Testis (tissue), 2 donors: ENCODE measurements at regions not wholly inside any gene's neighbourhood (a gene's known extent, or its start where the extent isn't known, plus 50 kb on each side); places are given as distances from the start of the nearest gene placed in this dataset.

Experiments used
- DNase-seq: peaks from one replicate; pipeline ENCODE4 v3.0.0-alpha.2; 2019
- H3K27ac ChIP-seq, 2 donors: fragments of 200-600 bp; sonication (generic); one replicate each; pipeline ENCODE4 v1.5.1; 2019
- H3K27me3 ChIP-seq: fragments of 200-600 bp; sonication (generic); one replicate; pipeline ENCODE4 v1.5.1; 2019
- H3K36me3 ChIP-seq: fragments of 200-600 bp; sonication (generic); one replicate; pipeline ENCODE4 v1.5.1; 2017; ENCODE audit warnings: low read depth; ENCODE audit errors: missing control alignments
- H3K4me1 ChIP-seq: fragments of 200-600 bp; sonication (generic); one replicate; pipeline ENCODE4 v1.5.1; 2019
- H3K4me3 ChIP-seq, 2 donors: fragments of 200-600 bp; sonication (generic); one replicate each; pipeline ENCODE4 v1.5.1; 2017 to 2019
- H3K9me3 ChIP-seq: fragments of 200-600 bp; sonication (generic); one replicate; pipeline ENCODE4 v1.5.1; 2017
- POLR2A ChIP-seq: fragments of 450-650 bp; IDR thresholded peaks from one replicate; pipeline ENCODE4 v1.6.1; 2017; ENCODE audit warnings: antibody characterized with exemption, mild to moderate bottlenecking, moderate library complexity
- WGBS, 2 donors: methylation state at CpG; one replicate each; pipeline ENCODE4 v1.1.5; 2018; 5-methylcytosine and 5-hydroxymethylcytosine counted together
- intact Hi-C: fragments of 100-400 bp; cut with DNase I; formaldehyde crosslinking; loops from one replicate; pipeline ENCODE4 v1.15.1; 2023; ENCODE audit warnings: low total_unique reads
- TF ChIP-seq, protein P1 (sequence below), 3 experiments: fragments of 450-650 bp in 2 of 3; fragments of 200-600 bp in 1 of 3; sonication (generic) in 1 of 3; IDR thresholded peaks; one replicate each; pipeline ENCODE4 v1.5.1; 2016 to 2019; ENCODE audit warnings: antibody characterized with exemption in 3 of 3, mild to moderate bottlenecking in 2 of 3, moderate library complexity in 1 of 3

DNA sequence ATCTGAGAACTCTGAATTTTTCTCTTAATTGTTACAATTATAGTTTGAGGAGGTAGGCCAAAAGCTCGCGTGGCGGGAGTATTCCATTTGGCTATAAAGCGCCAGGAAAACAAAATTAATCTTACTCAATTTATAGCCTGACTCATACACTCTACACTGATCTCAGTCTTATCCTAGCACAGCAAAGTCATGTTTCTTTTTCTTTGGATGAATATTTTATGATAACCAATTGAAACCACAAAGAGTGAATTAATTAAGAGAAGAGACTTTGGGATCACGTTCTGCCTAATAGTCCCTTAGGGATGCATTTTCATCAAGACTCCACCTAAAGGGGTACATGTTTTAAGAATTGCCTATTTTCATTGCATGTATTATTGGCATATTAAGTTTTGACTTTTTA lies 420.8 kb downstream of the HGF start:
- no peaks in the 10 kb centered on the region for H3K36me3 ChIP-seq
- 60 to 63% methylated on average over 5 of the region's 5 CpGs for WGBS, 2 donors
- no peaks in the 10 kb centered on the region for H3K27me3 ChIP-seq
- no peaks in the 10 kb centered on the region for H3K9me3 ChIP-seq
- intact Hi-C loops = no loop called here
- no peak for TF ChIP-seq POLR2A
- TF ChIP-seq, protein P1, sequence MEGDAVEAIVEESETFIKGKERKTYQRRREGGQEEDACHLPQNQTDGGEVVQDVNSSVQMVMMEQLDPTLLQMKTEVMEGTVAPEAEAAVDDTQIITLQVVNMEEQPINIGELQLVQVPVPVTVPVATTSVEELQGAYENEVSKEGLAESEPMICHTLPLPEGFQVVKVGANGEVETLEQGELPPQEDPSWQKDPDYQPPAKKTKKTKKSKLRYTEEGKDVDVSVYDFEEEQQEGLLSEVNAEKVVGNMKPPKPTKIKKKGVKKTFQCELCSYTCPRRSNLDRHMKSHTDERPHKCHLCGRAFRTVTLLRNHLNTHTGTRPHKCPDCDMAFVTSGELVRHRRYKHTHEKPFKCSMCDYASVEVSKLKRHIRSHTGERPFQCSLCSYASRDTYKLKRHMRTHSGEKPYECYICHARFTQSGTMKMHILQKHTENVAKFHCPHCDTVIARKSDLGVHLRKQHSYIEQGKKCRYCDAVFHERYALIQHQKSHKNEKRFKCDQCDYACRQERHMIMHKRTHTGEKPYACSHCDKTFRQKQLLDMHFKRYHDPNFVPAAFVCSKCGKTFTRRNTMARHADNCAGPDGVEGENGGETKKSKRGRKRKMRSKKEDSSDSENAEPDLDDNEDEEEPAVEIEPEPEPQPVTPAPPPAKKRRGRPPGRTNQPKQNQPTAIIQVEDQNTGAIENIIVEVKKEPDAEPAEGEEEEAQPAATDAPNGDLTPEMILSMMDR (IDR thresholded peaks at IDR 0.05) = no peak
- H3K4me1 ChIP-seq = no peaks in the 10 kb centered on the region
- no peak overlapping the region for H3K27ac ChIP-seq
- H3K4me3 ChIP-seq = no peak overlapping the region
- DNase-seq = no peak

DNA sequence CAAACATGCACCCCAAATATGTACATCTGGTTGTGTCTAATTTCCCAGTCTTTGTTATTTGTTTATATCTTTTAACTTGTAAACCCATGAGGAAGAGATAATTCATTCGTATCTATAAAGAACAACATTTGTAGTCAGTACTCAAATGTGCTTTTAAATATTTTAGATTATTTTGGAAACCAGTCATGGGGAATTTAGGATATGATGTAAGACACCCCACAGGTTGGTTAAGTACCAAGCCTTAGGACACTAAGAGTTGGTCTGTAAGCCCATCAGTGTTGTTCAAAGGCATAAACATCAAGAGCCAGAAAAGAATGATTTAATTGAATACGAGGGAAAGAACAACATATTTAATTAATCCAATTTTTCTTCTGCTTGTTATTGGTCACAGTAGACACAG lies 421.1 kb upstream of the SEMA3C start:
- no peaks in the 10 kb centered on the region for H3K9me3 ChIP-seq
- TF ChIP-seq POLR2A = no peak
- TF ChIP-seq, protein P1 (IDR thresholded peaks at IDR 0.05) = no peak
- no peak overlapping the region for H3K27ac ChIP-seq
- no peaks in the 10 kb centered on the region for H3K4me1 ChIP-seq
- H3K4me3 ChIP-seq = no peak overlapping the region
- H3K36me3 ChIP-seq = no peaks in the 10 kb centered on the region
- no peak for DNase-seq
- 79 to 88% methylated on average over 2 of the region's 2 CpGs for WGBS, 2 donors
- intact Hi-C loops = no loop called here
- no peaks in the 10 kb centered on the region for H3K27me3 ChIP-seq

DNA sequence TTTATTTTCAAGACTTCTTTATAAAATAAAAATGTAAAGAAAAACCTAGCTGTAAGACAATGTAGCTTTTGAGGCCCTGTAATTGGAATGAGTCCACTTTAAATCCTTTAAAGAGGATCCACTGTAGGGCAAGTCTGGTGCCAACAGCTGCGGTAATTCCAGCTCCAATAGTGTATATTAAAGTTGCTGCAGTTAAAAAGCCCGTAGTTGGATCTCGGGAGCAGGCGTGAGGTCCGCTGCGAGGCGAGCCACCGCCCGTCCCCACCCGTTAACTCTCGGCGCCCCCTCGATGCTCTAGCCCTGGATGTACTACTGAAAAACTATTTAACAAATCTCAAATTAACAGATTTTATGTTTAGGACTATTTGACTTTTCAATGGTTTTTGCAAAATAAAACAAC lies 414.7 kb upstream of the SEMA3C start:
- H3K4me3 ChIP-seq = no peak overlapping the region
- H3K4me1 ChIP-seq = no peaks in the 10 kb centered on the region
- no peak for DNase-seq
- 65 to 78% methylated on average over 13 of the region's 13 CpGs for WGBS, 2 donors
- intact Hi-C loops = no loop called here
- H3K9me3 ChIP-seq = no peaks in the 10 kb centered on the region
- no peaks in the 10 kb centered on the region for H3K36me3 ChIP-seq
- TF ChIP-seq, protein P1 (IDR thresholded peaks at IDR 0.05) = no peak
- TF ChIP-seq POLR2A = no peak
- H3K27ac ChIP-seq = no peak overlapping the region
- H3K27me3 ChIP-seq = no peaks in the 10 kb centered on the region

DNA sequence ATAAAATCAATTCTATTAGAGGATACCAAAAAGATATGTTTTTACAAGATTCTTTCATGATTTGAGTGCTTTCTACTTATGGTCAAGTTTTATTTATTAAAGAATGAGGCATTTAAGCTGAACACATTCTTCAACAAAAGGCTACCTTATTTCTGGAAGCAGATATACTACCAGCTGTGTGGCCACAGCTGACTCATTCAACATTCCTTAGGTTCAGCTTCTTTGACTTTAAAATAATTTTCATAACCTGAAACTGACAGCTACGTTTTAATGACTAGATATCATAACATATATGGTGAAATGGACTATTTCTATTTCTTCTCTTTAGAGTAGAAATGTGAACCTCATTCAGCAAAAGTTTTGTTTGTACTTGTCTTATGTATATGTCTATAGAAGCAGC lies 414.2 kb upstream of the SEMA3C start:
- TF ChIP-seq, protein P1 (IDR thresholded peaks at IDR 0.05) = no peak
- TF ChIP-seq POLR2A = no peak
- WGBS, 2 donors = 86 to 91% methylated on average over 1 of the region's 1 CpG
- H3K36me3 ChIP-seq = no peaks in the 10 kb centered on the region
- no peak overlapping the region for H3K27ac ChIP-seq
- DNase-seq = no peak
- H3K27me3 ChIP-seq = no peaks in the 10 kb centered on the region
- intact Hi-C loops = no loop called here
- H3K4me3 ChIP-seq = no peak overlapping the region
- H3K4me1 ChIP-seq = no peaks in the 10 kb centered on the region
- no peaks in the 10 kb centered on the region for H3K9me3 ChIP-seq
